ENCODE measurements at regions not wholly inside any gene's neighbourhood (a gene's known extent, or its start where the extent isn't known, plus 50 kb on each side); places are given as distances from the start of the nearest gene placed in this dataset.

- no peak for DNase-seq
Observed at GRCh38 chr5:92435781-92436180, 1052.7 kb upstream of the ARRDC3 start.

- no peak for DNase-seq
Observed at GRCh38 chr5:92429646-92430045, 1046.5 kb upstream of the ARRDC3 start.

DNA sequence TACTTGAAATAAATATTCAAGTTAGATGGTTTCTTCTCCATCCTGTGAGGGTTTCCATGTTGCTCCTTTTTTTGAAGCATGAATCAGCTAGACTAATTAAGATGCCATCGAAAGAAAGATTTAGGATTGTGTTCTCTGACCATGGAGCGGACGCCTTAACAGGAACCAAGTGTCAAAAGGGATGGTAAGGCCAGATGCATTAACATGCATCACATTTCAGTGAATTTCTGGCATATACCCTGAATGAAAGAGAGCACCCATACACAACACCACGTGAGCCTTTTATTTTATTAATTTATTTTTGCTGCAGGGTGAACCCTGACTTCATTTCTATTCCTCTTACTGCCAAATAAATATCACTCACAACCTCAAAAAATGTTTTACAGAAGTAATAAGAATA lies 1045.3 kb upstream of the ARRDC3 start:
- no peak for DNase-seq

GRCh38 chr5:92424785-92425426 lies 1041.8 kb upstream of the ARRDC3 start:
- no peak for DNase-seq

DNA sequence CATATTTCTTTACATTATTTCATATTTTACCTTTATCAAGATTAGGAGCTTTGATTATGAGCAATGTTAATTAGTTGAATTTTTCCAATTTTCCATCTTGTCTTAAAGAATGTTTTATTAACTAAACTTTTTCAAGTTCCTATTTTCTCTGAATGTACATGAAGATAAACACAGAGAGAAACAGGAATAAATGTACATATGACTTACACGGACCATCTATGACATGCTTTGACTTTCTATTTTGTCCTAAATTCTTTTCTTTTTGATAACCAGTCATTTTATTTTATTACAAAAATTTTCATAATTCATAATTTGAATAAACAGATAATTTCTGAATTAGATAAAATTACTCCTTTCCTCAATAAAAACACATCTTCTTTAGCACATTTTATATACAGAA lies 1038.8 kb upstream of the ARRDC3 start:
- DNase-seq, result no peak

DNA sequence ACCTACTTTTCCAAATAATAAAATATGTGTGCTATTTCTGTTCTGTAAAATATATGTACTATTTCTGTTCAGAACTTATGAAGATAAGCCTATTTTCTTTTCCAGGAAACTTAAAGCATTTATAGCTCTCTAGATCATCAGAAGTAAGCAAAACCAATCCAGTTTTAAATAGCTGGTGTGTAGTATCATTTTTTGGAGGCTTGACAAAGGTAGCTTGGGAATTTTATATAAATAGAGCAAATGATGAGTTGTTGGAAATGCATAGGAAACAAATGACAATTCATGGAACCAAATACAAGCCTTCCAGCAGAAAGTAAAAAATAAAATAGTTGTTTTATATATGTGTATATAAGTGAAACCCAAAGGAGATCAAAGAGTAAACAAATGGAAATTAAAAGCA lies 1038.1 kb upstream of the ARRDC3 start:
- no peak for DNase-seq

DNA sequence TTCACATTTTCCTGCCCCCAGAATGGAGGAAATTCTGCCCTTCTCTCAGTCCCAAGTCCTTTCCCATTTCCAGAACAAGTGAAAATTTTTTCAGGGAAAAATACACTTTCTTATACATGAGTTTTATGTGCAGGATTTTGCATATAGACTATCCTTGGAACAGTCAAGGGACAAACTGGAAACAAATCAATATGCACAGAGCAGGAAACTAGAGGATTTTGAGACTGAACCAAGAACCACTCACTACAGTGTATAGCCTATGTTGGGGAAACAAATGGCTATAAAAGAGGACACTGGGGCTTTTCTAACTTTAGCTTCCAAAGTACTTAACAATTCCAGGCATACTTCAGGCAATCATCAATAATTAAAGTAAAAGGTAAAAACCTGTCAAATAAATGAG lies 1036.1 kb upstream of the ARRDC3 start:
- no peak for DNase-seq

GRCh38 chr5:92418341-92418740 lies 1035.2 kb upstream of the ARRDC3 start:
- DNase-seq, result no peak

GRCh38 chr5:92409134-92409533 lies 1026.0 kb upstream of the ARRDC3 start:
- no peak for DNase-seq

GRCh38 chr5:92402956-92403702 lies 1020.0 kb upstream of the ARRDC3 start:
- DNase-seq, result no peak

DNA sequence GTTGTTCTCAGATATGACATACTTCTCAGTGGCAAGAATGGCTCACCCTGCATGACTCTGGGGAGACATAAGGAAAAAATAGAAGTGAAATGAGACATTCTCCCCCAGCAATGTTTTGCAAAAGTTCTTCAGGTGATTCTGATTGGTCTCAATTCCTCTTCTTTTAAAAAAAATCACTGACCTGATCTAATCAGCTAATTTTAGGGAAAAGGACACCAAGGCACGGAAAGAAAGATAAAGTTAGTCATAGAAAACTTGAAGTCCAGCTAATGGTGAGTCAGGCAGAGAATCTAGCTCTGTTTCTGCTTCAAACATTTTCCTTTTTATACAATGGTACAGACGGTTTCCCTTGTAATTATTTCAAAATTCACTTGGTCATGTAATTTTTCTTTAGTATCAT lies 1018.9 kb upstream of the ARRDC3 start:
- DNase-seq, result no peak

GRCh38 chr5:92401492-92401891 lies 1018.4 kb upstream of the ARRDC3 start:
- peak in 4 of 56 donors; percentile 1 to 16 (median 7) for DNase-seq

DNA sequence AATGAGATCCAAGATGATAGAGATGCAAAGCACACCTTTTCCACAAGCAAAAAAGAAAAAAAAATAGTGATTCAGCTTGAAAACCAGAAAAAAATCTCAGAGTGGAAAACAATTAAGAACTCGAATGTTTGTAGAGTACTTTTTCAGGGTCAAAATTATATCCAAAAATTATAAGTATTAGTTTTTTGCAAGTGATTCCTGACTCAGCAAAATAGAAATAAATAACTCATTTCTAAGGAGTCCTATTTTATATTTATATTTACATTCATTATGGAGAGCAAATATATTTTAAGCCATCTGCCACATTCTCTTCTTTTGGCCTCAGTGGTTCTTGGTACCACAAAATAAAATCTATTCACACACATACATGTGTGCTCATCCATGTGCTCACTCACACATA lies 1011.8 kb upstream of the ARRDC3 start:
- DNase-seq, result no peak

- DNase-seq, result no peak
Observed at GRCh38 chr5:92390657-92391056, 1007.5 kb upstream of the ARRDC3 start.

DNA sequence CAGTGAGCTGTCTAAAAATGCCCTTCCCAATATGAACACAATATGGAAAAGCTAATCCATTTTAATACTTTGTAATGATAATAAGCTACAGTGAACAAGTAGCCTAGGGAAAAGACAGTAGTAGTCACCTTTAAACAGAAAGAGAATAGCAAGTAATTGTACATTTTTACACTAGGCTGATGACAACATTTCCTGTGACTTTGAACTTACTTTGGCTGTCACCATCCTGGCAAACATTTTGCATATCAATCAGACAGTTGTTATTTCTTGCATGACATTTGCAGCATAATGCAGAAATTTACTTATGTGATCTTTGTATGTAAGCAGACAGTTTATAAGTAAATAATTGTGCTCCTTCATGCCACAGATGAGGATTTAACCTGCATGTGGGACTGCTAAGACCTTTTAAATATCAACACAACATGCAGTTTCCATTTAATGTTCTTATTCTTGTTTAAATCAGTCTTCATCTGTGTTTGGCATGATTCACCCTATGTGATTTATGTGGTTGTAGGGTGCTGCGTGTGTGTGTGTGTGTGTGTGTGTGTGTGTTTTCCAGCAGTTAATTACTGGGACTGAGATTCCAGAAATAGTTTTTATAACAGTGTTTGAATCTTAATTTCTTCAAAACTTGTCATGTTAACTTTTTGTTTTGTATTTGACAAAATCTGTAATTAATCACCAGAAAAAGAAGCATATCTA lies 997.1 kb upstream of the ARRDC3 start:
- no peak for DNase-seq

DNA sequence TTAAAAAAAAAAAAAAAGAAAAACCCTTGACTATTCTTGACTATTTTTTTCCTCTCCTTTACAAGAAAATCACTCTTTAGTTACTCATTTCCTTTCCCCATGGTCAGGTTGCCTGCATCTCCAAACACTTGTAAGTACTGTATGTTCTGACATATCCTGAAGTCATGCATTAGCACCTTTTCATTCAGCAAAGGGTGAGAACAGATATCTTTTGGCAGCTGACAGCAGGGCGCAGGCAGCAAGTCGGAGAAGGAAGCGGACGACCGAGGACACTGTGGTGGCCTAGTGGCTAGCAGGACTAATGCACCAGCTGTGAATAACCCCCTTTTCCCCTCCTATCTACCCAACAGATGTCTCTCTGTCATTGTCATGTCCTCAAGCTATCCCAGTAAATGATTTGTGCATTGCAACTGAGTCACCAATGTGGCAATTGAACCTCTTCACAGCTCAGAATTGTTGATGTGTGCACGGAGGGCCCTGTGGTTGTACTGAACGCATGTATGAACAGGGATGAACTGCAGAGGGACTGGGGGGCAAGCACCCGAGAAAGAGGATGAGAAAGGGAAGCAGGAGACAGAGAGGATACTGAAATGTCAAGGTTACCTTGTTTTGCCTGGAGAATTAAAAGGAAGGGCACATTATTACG lies 996.0 kb upstream of the ARRDC3 start:
- no peak for DNase-seq

GRCh38 chr5:92374859-92375258 lies 991.7 kb upstream of the ARRDC3 start:
- no peak for DNase-seq

GRCh38 chr5:92372766-92373165 lies 989.6 kb upstream of the ARRDC3 start:
- DNase-seq, result no peak

DNA sequence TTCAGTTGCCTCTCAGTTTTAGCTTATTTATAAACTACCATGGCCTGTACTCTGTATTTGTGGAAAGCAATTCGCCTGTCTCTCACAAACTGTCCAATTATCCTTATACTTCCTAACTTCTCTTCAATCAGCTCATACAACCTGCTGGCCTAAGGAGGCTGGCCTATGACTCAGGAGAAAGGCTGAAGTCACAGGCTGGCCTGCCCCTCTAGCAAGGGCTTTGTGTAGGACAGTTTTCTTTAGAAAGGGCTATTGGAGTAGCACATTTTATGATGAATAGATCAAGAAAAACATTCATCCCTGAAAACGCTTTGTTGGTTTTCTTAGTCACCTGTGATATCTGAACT lies 988.7 kb upstream of the ARRDC3 start:
- DNase-seq, result no peak

DNA sequence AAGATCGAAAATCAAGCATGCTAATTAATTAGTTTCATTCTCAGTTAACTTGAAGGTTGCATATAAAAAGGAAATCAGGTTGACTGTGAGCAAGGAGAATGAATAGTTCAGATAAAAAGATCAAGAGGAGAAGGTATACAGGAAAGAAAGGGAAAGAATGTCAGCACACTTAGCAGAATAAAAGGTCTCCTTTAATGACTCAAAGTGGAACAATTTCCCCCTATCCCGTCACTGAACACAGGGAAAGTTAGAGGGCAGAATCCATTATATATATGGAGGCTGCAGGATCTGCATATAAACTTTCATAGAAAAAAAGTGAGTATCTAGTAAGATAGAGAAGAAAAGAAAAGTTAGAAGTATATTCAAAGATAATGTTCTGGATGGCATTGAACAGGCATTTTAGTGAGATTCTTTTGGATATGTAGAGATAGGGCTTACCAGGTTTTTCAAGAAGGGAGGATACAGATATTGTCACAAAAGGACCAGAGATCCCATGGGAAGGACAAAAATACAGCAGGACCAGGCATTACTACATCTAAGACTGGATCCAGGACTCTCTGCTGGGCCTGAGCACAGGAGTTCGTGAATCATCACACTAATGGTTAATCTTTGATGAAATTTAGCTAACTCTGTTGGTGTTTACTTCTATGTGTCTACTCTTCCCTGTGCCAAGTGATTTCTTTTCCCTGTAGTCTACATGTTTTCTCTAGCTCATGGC lies 988.2 kb upstream of the ARRDC3 start:
- DNase-seq, result no peak

GRCh38 chr5:92370032-92370431 lies 986.9 kb upstream of the ARRDC3 start:
- no peak for DNase-seq

- no peak for DNase-seq
Observed at GRCh38 chr5:92369587-92369986, 986.5 kb upstream of the ARRDC3 start.

Measured in nucleus accumbens (tissue), 56 donors.